Neuronal stem cell (in vitro differentiated cells): ENCODE measurements at regions not wholly inside any gene's neighbourhood (a gene's known extent, or its start where the extent isn't known, plus 50 kb on each side); places are given as distances from the start of the nearest gene placed in this dataset.

Source experiments
- DNase-seq: peaks from one replicate; pipeline ENCODE4 v3.0.0-alpha.2; 2013; ENCODE audit warnings: low spot score
- H2AFZ ChIP-seq: one replicate; pipeline ENCODE4 v1.6.1; 2013; ENCODE audit warnings: mild to moderate bottlenecking, low read length, inconsistent platforms
- H2AK5ac ChIP-seq: 2 replicates; pipeline ENCODE4 v1.6.1; 2013; ENCODE audit warnings: low read depth, mild to moderate bottlenecking, inconsistent platforms, low read length, moderate library complexity, mixed read lengths
- H2BK120ac ChIP-seq: 2 replicates; pipeline ENCODE4 v1.6.1; 2013; ENCODE audit warnings: low read depth, mild to moderate bottlenecking, inconsistent platforms, low read length, moderate library complexity, mixed read lengths
- H2BK12ac ChIP-seq: one replicate; pipeline ENCODE4 v1.6.1; 2013; ENCODE audit warnings: low read length, inconsistent platforms
- H2BK15ac ChIP-seq: 2 replicates; pipeline ENCODE4 v1.6.1; 2013; ENCODE audit warnings: mild to moderate bottlenecking, low read length, inconsistent platforms, mixed read lengths
- H2BK5ac ChIP-seq: one replicate; pipeline ENCODE4 v1.6.1; 2013; ENCODE audit warnings: inconsistent platforms, mild to moderate bottlenecking, low read length, moderate library complexity
- H3K14ac ChIP-seq: one replicate; pipeline ENCODE4 v1.6.1; 2013; ENCODE audit warnings: low read length, inconsistent platforms
- H3K18ac ChIP-seq: 2 replicates; pipeline ENCODE4 v1.6.1; 2013; ENCODE audit warnings: low read length, inconsistent platforms
- H3K23ac ChIP-seq: 2 replicates; pipeline ENCODE4 v1.6.1; 2013; ENCODE audit warnings: low read depth, mild to moderate bottlenecking, mixed read lengths, low read length, inconsistent platforms; ENCODE audit not compliant: poor library complexity
- H3K27ac ChIP-seq: replicated peaks from 3 replicates; pipeline ENCODE4 v1.5.1; 2013; ENCODE audit warnings: low read length, inconsistent platforms
- H3K27me3 ChIP-seq, 3 experiments: 2 replicates each; pipeline ENCODE4 v1.6.1; 2013; ENCODE audit warnings: low read length in 3 of 3, mild to moderate bottlenecking in 2 of 3, inconsistent platforms in 1 of 3, low read depth in 1 of 3, mixed read lengths in 1 of 3, moderate library complexity in 1 of 3; ENCODE audit not compliant: control insufficient read depth in 3 of 3, insufficient read depth in 3 of 3
- H3K36me3 ChIP-seq, 2 donors: replicated peaks in 1 of 2; 2 replicates each; pipeline ENCODE4 v1.6.1; 2013; ENCODE audit warnings: low read length in 2 of 2; ENCODE audit not compliant: control insufficient read depth in 2 of 2, insufficient read depth in 2 of 2
- H3K4ac ChIP-seq: 2 replicates; pipeline ENCODE4 v1.6.1; 2013; ENCODE audit warnings: inconsistent platforms, mild to moderate bottlenecking, low read length, moderate library complexity
- H3K4me1 ChIP-seq, 2 donors: 1 replicate in 1 of 2; 2 replicates in 1 of 2; pipeline ENCODE4 v1.6.1; 2013; ENCODE audit warnings: low read length in 2 of 2, low read depth in 1 of 2; ENCODE audit not compliant: control insufficient read depth in 2 of 2, insufficient read depth in 1 of 2
- H3K4me2 ChIP-seq: one replicate; pipeline ENCODE4 v1.6.1; 2013; ENCODE audit warnings: mild to moderate bottlenecking, low read length, inconsistent platforms; ENCODE audit not compliant: insufficient read depth, poor library complexity, severe bottlenecking
- H3K4me3 ChIP-seq, 2 donors: 2 replicates each; pipeline ENCODE4 v1.5.1; 2013; ENCODE audit warnings: low read length in 2 of 2, mild to moderate bottlenecking in 2 of 2, inconsistent platforms in 1 of 2, moderate library complexity in 1 of 2
- H3K79me1 ChIP-seq: one replicate; pipeline ENCODE4 v1.6.1; 2013; ENCODE audit warnings: low read depth, mild to moderate bottlenecking, inconsistent platforms, low read length, moderate library complexity
- H3K9ac ChIP-seq: one replicate; pipeline ENCODE4 v1.6.1; 2013; ENCODE audit warnings: mild to moderate bottlenecking, low read depth, low read length, inconsistent platforms; ENCODE audit not compliant: poor library complexity
- H3K9me3 ChIP-seq, 2 donors: replicated peaks in 1 of 2; 2 replicates each; pipeline versions ENCODE3 to v1.6.1; 2013; ENCODE audit warnings: low read length in 2 of 2, mild to moderate bottlenecking in 2 of 2, inconsistent platforms in 1 of 2, low read depth in 1 of 2, mixed read lengths in 1 of 2, moderate library complexity in 1 of 2; ENCODE audit not compliant: control insufficient read depth in 2 of 2, insufficient read depth in 1 of 2
- H4K8ac ChIP-seq: one replicate; pipeline ENCODE4 v1.6.1; 2013; ENCODE audit warnings: low read depth, mild to moderate bottlenecking, inconsistent platforms, low read length, moderate library complexity
- H4K91ac ChIP-seq: one replicate; pipeline ENCODE4 v1.6.1; 2013; ENCODE audit warnings: low read length, low read depth, mild to moderate bottlenecking, inconsistent platforms; ENCODE audit not compliant: poor library complexity
- WGBS, 2 donors: extraction: QIAGEN DNeasy Blood & Tissue Kit; methylation state at CpG; one replicate each; pipeline ENCODE4 v1.1.7; 2013; ENCODE audit warnings: missing lambda C conversion rate in 2 of 2, mixed read lengths in 1 of 2; ENCODE audit not compliant: insufficient read length in 2 of 2, insufficient replicate concordance in 1 of 2; ENCODE audit errors: extremely low coverage in 2 of 2; 5-methylcytosine and 5-hydroxymethylcytosine counted together

GRCh38 chr14:106820119-106820518 is 1293.7 kb downstream of the TMEM121 start:
- DNase-seq, result no peak
- no peak overlapping the region for H2BK12ac ChIP-seq
- H3K23ac ChIP-seq, result no peak overlapping the region
- no peak overlapping the region for H2BK15ac ChIP-seq
- no peak overlapping the region for H2AK5ac ChIP-seq
- H3K4me2 ChIP-seq, result no peak overlapping the region
- H3K27ac ChIP-seq, result no peak overlapping the region
- H3K9me3 ChIP-seq, result peaks cover 0 to 21% of the 10 kb centered on the region in 2 donors
- no peak overlapping the region for H2BK5ac ChIP-seq
- H3K4me3 ChIP-seq, result no peak overlapping the region
- no peak overlapping the region for H2BK120ac ChIP-seq
- H3K79me1 ChIP-seq, result no peaks in the 10 kb centered on the region
- H2AFZ ChIP-seq, result no peak overlapping the region
- WGBS, 2 donors, result no CpG with 5 or more reads among the region's 1 CpG
- no peak overlapping the region for H4K8ac ChIP-seq
- no peaks in the 10 kb centered on the region for H3K4me1 ChIP-seq
- H3K27me3 ChIP-seq, result no peaks in the 10 kb centered on the region
- no peak overlapping the region for H3K4ac ChIP-seq
- H3K9ac ChIP-seq, result no peak overlapping the region
- H4K91ac ChIP-seq, result no peak overlapping the region
- H3K14ac ChIP-seq, result no peak overlapping the region
- no peaks in the 10 kb centered on the region for H3K36me3 ChIP-seq
- H3K18ac ChIP-seq, result no peak overlapping the region

DNA sequence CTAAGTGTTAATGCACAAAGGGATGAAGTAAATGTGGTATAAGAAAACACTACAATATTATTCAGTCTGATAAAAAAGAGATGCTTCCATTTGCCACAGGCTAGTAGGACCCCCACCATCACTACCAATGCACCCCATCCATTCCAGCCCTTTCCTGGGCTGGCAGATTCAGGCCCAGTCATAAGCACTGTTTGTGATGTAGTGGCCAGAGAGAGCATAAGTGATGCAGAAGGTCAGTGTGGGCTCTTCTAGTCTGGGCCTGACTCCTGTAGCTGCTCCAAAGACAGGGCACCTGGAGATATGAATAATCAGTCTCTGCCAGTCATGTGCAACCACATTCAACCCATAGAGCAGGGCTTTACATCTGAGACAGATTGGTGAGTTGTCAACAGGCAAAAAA is 1294.7 kb downstream of the TMEM121 start:
- no peak overlapping the region for H4K8ac ChIP-seq
- H3K36me3 ChIP-seq, result no peaks in the 10 kb centered on the region
- H3K18ac ChIP-seq, result no peak overlapping the region
- no peak overlapping the region for H2BK5ac ChIP-seq
- H3K27me3 ChIP-seq, result no peaks in the 10 kb centered on the region
- DNase-seq, result no peak
- H2BK15ac ChIP-seq, result no peak overlapping the region
- no peak overlapping the region for H2AFZ ChIP-seq
- H3K4ac ChIP-seq, result no peak overlapping the region
- no peak overlapping the region for H3K23ac ChIP-seq
- H3K14ac ChIP-seq, result no peak overlapping the region
- no peak overlapping the region for H2BK12ac ChIP-seq
- no peak overlapping the region for H2BK120ac ChIP-seq
- H3K4me3 ChIP-seq, result no peak overlapping the region
- H3K4me2 ChIP-seq, result no peak overlapping the region
- no peak overlapping the region for H2AK5ac ChIP-seq
- no peaks in the 10 kb centered on the region for H3K79me1 ChIP-seq
- H3K27ac ChIP-seq, result no peak overlapping the region
- H3K9ac ChIP-seq, result no peak overlapping the region
- no peak overlapping the region for H4K91ac ChIP-seq
- peaks cover 0 to 21% of the 10 kb centered on the region in 2 donors for H3K9me3 ChIP-seq
- no peaks in the 10 kb centered on the region for H3K4me1 ChIP-seq

- WGBS, 2 donors, result no CpG with 5 or more reads among the region's 7 CpGs
- Histone ChIP-seq H3K14ac (no peak overlapping the region), H3K9me3 (peaks cover 0 to 27% of the 10 kb centered on the region in 2 donors), H3K79me1 (no peaks in the 10 kb centered on the region), H3K4me2 (no peak overlapping the region), H3K27me3 (no peaks in the 10 kb centered on the region), H2AFZ (no peak overlapping the region), H2BK12ac (no peak overlapping the region), H2BK15ac (no peak overlapping the region), H3K18ac (no peak overlapping the region), H3K4me1 (no peaks in the 10 kb centered on the region), H2AK5ac (no peak overlapping the region), H3K4me3 (no peak overlapping the region), H3K23ac (no peak overlapping the region), H3K9ac (no peak overlapping the region), H2BK120ac (no peak overlapping the region), H4K91ac (no peak overlapping the region), H2BK5ac (no peak overlapping the region), H3K4ac (no peak overlapping the region), H3K36me3 (no peaks in the 10 kb centered on the region), H4K8ac (no peak overlapping the region), H3K27ac (no peak overlapping the region)
- no peak for DNase-seq
These were observed 1296.5 kb downstream of the TMEM121 start for GRCh38 chr14:106822905-106823304.

- Histone ChIP-seq H4K8ac (no peak overlapping the region), H3K4ac (no peak overlapping the region), H3K18ac (no peak overlapping the region), H3K9me3 (peaks cover 0 to 28% of the 10 kb centered on the region in 2 donors), H4K91ac (no peak overlapping the region), H3K27ac (no peak overlapping the region), H3K79me1 (no peaks in the 10 kb centered on the region), H2BK5ac (no peak overlapping the region), H3K23ac (no peak overlapping the region), H3K9ac (peak overlapping the region; percentile 21), H2AK5ac (no peak overlapping the region), H3K4me1 (no peaks in the 10 kb centered on the region), H3K14ac (no peak overlapping the region), H3K4me3 (no peak overlapping the region), H2BK15ac (no peak overlapping the region), H3K27me3 (no peaks in the 10 kb centered on the region), H3K4me2 (no peak overlapping the region), H2BK12ac (no peak overlapping the region), H2AFZ (no peak overlapping the region), H3K36me3 (no peaks in the 10 kb centered on the region), H2BK120ac (no peak overlapping the region)
- no CpG with 5 or more reads among the region's 7 CpGs for WGBS, 2 donors
- DNase-seq, result no peak
These were observed 1297.2 kb downstream of the TMEM121 start for GRCh38 chr14:106823552-106823951.
